ENCODE measurements at regions not wholly inside any gene's neighbourhood (a gene's known extent, or its start where the extent isn't known, plus 50 kb on each side); places are given as distances from the start of the nearest gene placed in this dataset.

GRCh38 chr6:3518356-3519190, 61.7 kb upstream of the SLC22A23 start:
- POLR2A ChIA-PET = no interaction called here
- Histone ChIP-seq H3K9me3 (ENCODE audit: low read length) (no peaks in the 10 kb centered on the region), H3K4me3 (ENCODE audit: low read length) (no peak overlapping the region), H3K4me1 (ENCODE audit: insufficient read depth, low read length) (no peaks in the 10 kb centered on the region), H3K36me3 (ENCODE audit: insufficient read depth, low read length) (no peaks in the 10 kb centered on the region), H3K27me3 (ENCODE audit: insufficient read depth, low read length, poor library complexity, severe bottlenecking) (no peaks in the 10 kb centered on the region), H3K27ac (ENCODE audit: low read depth, low read length) (no peak overlapping the region)
- H3K4me1 Mint-ChIP-seq = no peaks in the 10 kb centered on the region
- no peaks in the 10 kb centered on the region for H3K36me3 Mint-ChIP-seq
- H3K27me3 Mint-ChIP-seq = peaks cover 11 to 44% of the 10 kb centered on the region in 2 donors
- DNase-seq = no peak
- peaks cover 0 to 2% (median 0%) of the 10 kb centered on the region in 5 donors for H3K9me3 Mint-ChIP-seq
- no peak overlapping the region for H3K4me3 Mint-ChIP-seq
- CTCF ChIA-PET = no interaction called here
- no peak overlapping the region for H3K27ac Mint-ChIP-seq

GRCh38 chr6:3517350-3517749, 60.5 kb upstream of the SLC22A23 start:
- Mint-ChIP-seq H3K27ac (no peak overlapping the region), H3K4me1 (no peaks in the 10 kb centered on the region), H3K27me3 (peaks cover 8 to 45% of the 10 kb centered on the region in 2 donors), H3K36me3 (no peaks in the 10 kb centered on the region), H3K4me3 (no peak overlapping the region), H3K9me3 (peaks cover 0 to 2% (median 0%) of the 10 kb centered on the region in 5 donors)
- ChIA-PET POLR2A (no interaction called here), CTCF (no interaction called here)
- Histone ChIP-seq H3K4me3 (ENCODE audit: low read length) (no peak overlapping the region), H3K4me1 (ENCODE audit: insufficient read depth, low read length) (no peaks in the 10 kb centered on the region), H3K27ac (ENCODE audit: low read depth, low read length) (no peak overlapping the region), H3K27me3 (ENCODE audit: insufficient read depth, low read length, poor library complexity, severe bottlenecking) (no peaks in the 10 kb centered on the region), H3K36me3 (ENCODE audit: insufficient read depth, low read length) (no peaks in the 10 kb centered on the region), H3K9me3 (ENCODE audit: low read length) (no peaks in the 10 kb centered on the region)
- no peak for DNase-seq

- Mint-ChIP-seq H3K4me3 (no peak overlapping the region), H3K4me1 (no peaks in the 10 kb centered on the region)
- CTCF ChIA-PET = no interaction called here
Measured at GRCh38 chr6:3516092-3516491, 59.2 kb upstream of the SLC22A23 start.

GRCh38 chr6:3515669-3516068, 58.8 kb upstream of the SLC22A23 start:
- H3K36me3 Mint-ChIP-seq = no peaks in the 10 kb centered on the region
- no peaks in the 10 kb centered on the region for H3K4me1 ChIP-seq (ENCODE audit: insufficient read depth, low read length)
- peaks cover 0 to 2% (median 0%) of the 10 kb centered on the region in 5 donors for H3K9me3 Mint-ChIP-seq
- DNase-seq = no peak
- no peak overlapping the region for H3K4me3 Mint-ChIP-seq
- no peaks in the 10 kb centered on the region for H3K4me1 Mint-ChIP-seq
- H3K27ac ChIP-seq (ENCODE audit: low read depth, low read length) = no peak overlapping the region
- ChIA-PET CTCF (no interaction called here), POLR2A (interaction anchor here (0.7 kb wide), 1 partner anchor 105 kb away, joined by 3 read pairs; no protein-coding TSS in a partner anchor)
- no peaks in the 10 kb centered on the region for H3K9me3 ChIP-seq (ENCODE audit: low read length)
- H3K4me3 ChIP-seq (ENCODE audit: low read length) = no peak overlapping the region
- no peak overlapping the region for H3K27ac Mint-ChIP-seq
- H3K36me3 ChIP-seq (ENCODE audit: insufficient read depth, low read length) = no peaks in the 10 kb centered on the region
- no peaks in the 10 kb centered on the region for H3K27me3 ChIP-seq (ENCODE audit: insufficient read depth, low read length, poor library complexity, severe bottlenecking)
- H3K27me3 Mint-ChIP-seq = peaks cover 11 to 41% of the 10 kb centered on the region in 2 donors

More at GRCh38 chr6:3516092-3516491, 59.2 kb upstream of the SLC22A23 start:
- Mint-ChIP-seq H3K27me3 (peaks cover 8 to 41% of the 10 kb centered on the region in 2 donors), H3K27ac (no peak overlapping the region), H3K36me3 (no peaks in the 10 kb centered on the region), H3K9me3 (peaks cover 0 to 2% (median 0%) of the 10 kb centered on the region in 5 donors)
- POLR2A ChIA-PET = no interaction called here
- no peak for DNase-seq
- H3K9me3 ChIP-seq (ENCODE audit: low read length) = no peaks in the 10 kb centered on the region
- no peak overlapping the region for H3K4me3 ChIP-seq (ENCODE audit: low read length)
- no peaks in the 10 kb centered on the region for H3K36me3 ChIP-seq (ENCODE audit: insufficient read depth, low read length)
- no peak overlapping the region for H3K27ac ChIP-seq (ENCODE audit: low read depth, low read length)
- no peaks in the 10 kb centered on the region for H3K27me3 ChIP-seq (ENCODE audit: insufficient read depth, low read length, poor library complexity, severe bottlenecking)
- H3K4me1 ChIP-seq (ENCODE audit: insufficient read depth, low read length) = no peaks in the 10 kb centered on the region

DNA sequence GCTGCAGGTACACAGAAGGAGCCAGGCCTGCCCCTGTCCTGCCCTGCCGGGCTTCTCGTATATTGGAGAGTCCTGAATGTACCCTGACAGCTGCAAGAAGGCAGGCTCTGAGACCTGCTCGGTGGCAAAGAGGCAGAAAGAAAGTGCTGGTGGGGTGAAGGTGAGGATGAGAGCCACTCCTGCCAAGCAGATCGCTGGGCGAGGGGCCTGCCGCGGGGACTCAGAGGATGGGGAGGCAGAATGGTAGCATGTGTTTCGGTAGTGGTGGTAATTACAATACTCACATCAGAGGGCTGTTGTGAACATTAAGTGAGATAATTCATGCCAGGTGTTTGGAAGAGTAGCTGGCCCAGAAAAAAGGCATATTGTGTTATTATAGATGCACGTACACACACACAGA, 56.6 kb upstream of the SLC22A23 start:
- H3K27me3 Mint-ChIP-seq = peaks cover 9 to 39% of the 10 kb centered on the region in 2 donors
- ChIA-PET POLR2A (no interaction called here), CTCF (interaction anchor here (0.7 kb wide), 1 partner anchor 103 kb away, joined by 3 read pairs; no protein-coding TSS in a partner anchor)
- Histone ChIP-seq H3K4me1 (ENCODE audit: insufficient read depth, low read length) (no peaks in the 10 kb centered on the region), H3K4me3 (ENCODE audit: low read length) (no peak overlapping the region), H3K9me3 (ENCODE audit: low read length) (no peaks in the 10 kb centered on the region), H3K27me3 (ENCODE audit: insufficient read depth, low read length, poor library complexity, severe bottlenecking) (no peaks in the 10 kb centered on the region), H3K27ac (ENCODE audit: low read depth, low read length) (no peak overlapping the region), H3K36me3 (ENCODE audit: insufficient read depth, low read length) (no peaks in the 10 kb centered on the region)
- no peaks in the 10 kb centered on the region for H3K4me1 Mint-ChIP-seq
- no peaks in the 10 kb centered on the region for H3K36me3 Mint-ChIP-seq
- no peak overlapping the region for H3K27ac Mint-ChIP-seq
- peaks cover 0 to 2% (median 0%) of the 10 kb centered on the region in 5 donors for H3K9me3 Mint-ChIP-seq
- H3K4me3 Mint-ChIP-seq = no peak overlapping the region
- DNase-seq = no peak

GRCh38 chr6:3512832-3513231, 56.0 kb upstream of the SLC22A23 start:
- Histone ChIP-seq H3K27me3 (ENCODE audit: insufficient read depth, low read length, poor library complexity, severe bottlenecking) (no peaks in the 10 kb centered on the region), H3K4me3 (ENCODE audit: low read length) (no peak overlapping the region), H3K4me1 (ENCODE audit: insufficient read depth, low read length) (no peaks in the 10 kb centered on the region), H3K9me3 (ENCODE audit: low read length) (no peaks in the 10 kb centered on the region), H3K36me3 (ENCODE audit: insufficient read depth, low read length) (no peaks in the 10 kb centered on the region), H3K27ac (ENCODE audit: low read depth, low read length) (no peak overlapping the region)
- no peak overlapping the region for H3K4me3 Mint-ChIP-seq
- DNase-seq = no peak
- no peaks in the 10 kb centered on the region for H3K36me3 Mint-ChIP-seq
- no peaks in the 10 kb centered on the region for H3K4me1 Mint-ChIP-seq
- POLR2A ChIA-PET = no interaction called here
- no peak overlapping the region for H3K27ac Mint-ChIP-seq
- H3K27me3 Mint-ChIP-seq = peaks cover 6 to 44% of the 10 kb centered on the region in 2 donors
- CTCF ChIA-PET = interaction anchor here (0.7 kb wide), 1 partner anchor 102 kb away, joined by 3 read pairs; no protein-coding TSS in a partner anchor
- peaks cover 0 to 2% (median 0%) of the 10 kb centered on the region in 5 donors for H3K9me3 Mint-ChIP-seq

- ChIA-PET CTCF (interaction anchor here (1.0 kb wide), 1 partner anchor 16 kb away, joined by 3 read pairs; no protein-coding TSS in a partner anchor), POLR2A (no interaction called here)
- Histone ChIP-seq H3K4me1 (ENCODE audit: insufficient read depth, low read length) (no peaks in the 10 kb centered on the region), H3K9me3 (ENCODE audit: low read length) (no peaks in the 10 kb centered on the region), H3K36me3 (ENCODE audit: insufficient read depth, low read length) (no peaks in the 10 kb centered on the region), H3K4me3 (ENCODE audit: low read length) (no peak overlapping the region), H3K27me3 (ENCODE audit: insufficient read depth, low read length, poor library complexity, severe bottlenecking) (no peaks in the 10 kb centered on the region), H3K27ac (ENCODE audit: low read depth, low read length) (no peak overlapping the region)
- H3K4me3 Mint-ChIP-seq = no peak overlapping the region
- peaks cover 6 to 50% of the 10 kb centered on the region in 2 donors for H3K27me3 Mint-ChIP-seq
- no peaks in the 10 kb centered on the region for H3K36me3 Mint-ChIP-seq
- H3K27ac Mint-ChIP-seq = no peak overlapping the region
- DNase-seq = no peak
- H3K9me3 Mint-ChIP-seq = peaks cover 0 to 2% (median 0%) of the 10 kb centered on the region in 5 donors
- no peaks in the 10 kb centered on the region for H3K4me1 Mint-ChIP-seq
Measured at GRCh38 chr6:3510617-3511016, 53.8 kb upstream of the SLC22A23 start.

GRCh38 chr6:3510178-3510577, 53.3 kb upstream of the SLC22A23 start:
- Histone ChIP-seq H3K4me3 (ENCODE audit: low read length) (no peak overlapping the region), H3K36me3 (ENCODE audit: insufficient read depth, low read length) (no peaks in the 10 kb centered on the region), H3K4me1 (ENCODE audit: insufficient read depth, low read length) (no peaks in the 10 kb centered on the region), H3K27me3 (ENCODE audit: insufficient read depth, low read length, poor library complexity, severe bottlenecking) (no peaks in the 10 kb centered on the region), H3K9me3 (ENCODE audit: low read length) (no peaks in the 10 kb centered on the region), H3K27ac (ENCODE audit: low read depth, low read length) (no peak overlapping the region)
- Mint-ChIP-seq H3K36me3 (no peaks in the 10 kb centered on the region), H3K9me3 (peaks cover 0 to 2% (median 0%) of the 10 kb centered on the region in 5 donors), H3K4me3 (no peak overlapping the region), H3K27me3 (peaks cover 6 to 51% of the 10 kb centered on the region in 2 donors), H3K27ac (no peak overlapping the region), H3K4me1 (no peaks in the 10 kb centered on the region)
- ChIA-PET POLR2A (no interaction called here), CTCF (interaction anchor here (1.0 kb wide), 1 partner anchor 16 kb away, joined by 3 read pairs; no protein-coding TSS in a partner anchor)
- no peak for DNase-seq
